ENCODE measurements at regions not wholly inside any gene's neighbourhood (a gene's known extent, or its start where the extent isn't known, plus 50 kb on each side); places are given as distances from the start of the nearest gene placed in this dataset.

DNA sequence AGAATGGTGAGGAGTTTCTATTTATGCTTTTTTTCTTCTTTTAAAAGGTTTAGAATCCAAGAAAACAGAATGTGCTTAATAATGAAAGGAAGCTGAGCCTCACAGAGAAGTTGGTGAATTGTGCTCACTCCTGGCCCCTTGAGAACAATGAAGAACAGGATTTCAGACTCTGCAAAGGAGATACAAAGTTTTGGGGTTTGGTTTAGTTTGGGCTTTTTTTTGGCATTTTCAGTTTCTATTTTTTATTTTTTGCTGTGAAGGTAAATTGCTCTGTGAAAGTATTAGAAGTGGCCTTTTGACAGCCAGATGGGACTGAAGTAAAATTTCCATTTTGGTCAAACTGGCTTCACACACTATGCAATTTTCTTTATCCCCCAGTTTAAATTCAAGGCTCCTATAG, 247.3 kb upstream of the GYPC start:
- Histone ChIP-seq H3K9me3 (ENCODE audit: low read length) (no peaks in the 10 kb centered on the region), H4K20me1 (ENCODE audit: insufficient read depth, low read length) (no peaks in the 10 kb centered on the region), H3K79me2 (ENCODE audit: insufficient read depth, low read length) (no peaks in the 10 kb centered on the region), H3F3A (ENCODE audit: insufficient read depth, low read length) (no peaks in the 10 kb centered on the region), H3K4me1 (ENCODE audit: insufficient read depth, low read length, severe bottlenecking) (no peaks in the 10 kb centered on the region), H3K9ac (ENCODE audit: low read length) (no peak overlapping the region), H3K9me2 (ENCODE audit: low read depth, low read length) (no peaks in the 10 kb centered on the region), H2AFZ (ENCODE audit: low read length) (no peak overlapping the region), H3K4me3 (ENCODE audit: low read depth, low read length, poor library complexity, severe bottlenecking) (no peak overlapping the region), H3K27ac (ENCODE audit: low read depth, low read length, poor library complexity, severe bottlenecking) (no peak overlapping the region), H3K27me3 (ENCODE audit: insufficient read depth, low read length) (no peaks in the 10 kb centered on the region), H3K36me3 (ENCODE audit: insufficient read depth, low read length) (no peaks in the 10 kb centered on the region), H3K4me2 (ENCODE audit: low read length) (no peak overlapping the region)
- TF ChIP-seq EZH2 (IDR thresholded peaks at IDR 0.05; ENCODE audit: borderline replicate concordance, low read length) (no peak), CTCF (IDR thresholded peaks at IDR 0.05; ENCODE audit: low read length) (no peak)

GRCh38 chr2:126409850-126410249, 246.1 kb upstream of the GYPC start:
- Histone ChIP-seq H3K27ac (ENCODE audit: low read depth, low read length, poor library complexity, severe bottlenecking) (no peak overlapping the region), H3K4me2 (ENCODE audit: low read length) (no peak overlapping the region), H3K4me1 (ENCODE audit: insufficient read depth, low read length, severe bottlenecking) (no peaks in the 10 kb centered on the region), H3K79me2 (ENCODE audit: insufficient read depth, low read length) (no peaks in the 10 kb centered on the region), H4K20me1 (ENCODE audit: insufficient read depth, low read length) (no peaks in the 10 kb centered on the region), H2AFZ (ENCODE audit: low read length) (no peak overlapping the region), H3K9me3 (ENCODE audit: low read length) (no peaks in the 10 kb centered on the region), H3K9me2 (ENCODE audit: low read depth, low read length) (no peaks in the 10 kb centered on the region), H3K27me3 (ENCODE audit: insufficient read depth, low read length) (no peaks in the 10 kb centered on the region), H3K9ac (ENCODE audit: low read length) (no peak overlapping the region), H3F3A (ENCODE audit: insufficient read depth, low read length) (no peaks in the 10 kb centered on the region), H3K36me3 (ENCODE audit: insufficient read depth, low read length) (no peaks in the 10 kb centered on the region), H3K4me3 (ENCODE audit: low read depth, low read length, poor library complexity, severe bottlenecking) (no peak overlapping the region)
- TF ChIP-seq CTCF (IDR thresholded peaks at IDR 0.05; ENCODE audit: low read length) (no peak), EZH2 (IDR thresholded peaks at IDR 0.05; ENCODE audit: borderline replicate concordance, low read length) (no peak)

DNA sequence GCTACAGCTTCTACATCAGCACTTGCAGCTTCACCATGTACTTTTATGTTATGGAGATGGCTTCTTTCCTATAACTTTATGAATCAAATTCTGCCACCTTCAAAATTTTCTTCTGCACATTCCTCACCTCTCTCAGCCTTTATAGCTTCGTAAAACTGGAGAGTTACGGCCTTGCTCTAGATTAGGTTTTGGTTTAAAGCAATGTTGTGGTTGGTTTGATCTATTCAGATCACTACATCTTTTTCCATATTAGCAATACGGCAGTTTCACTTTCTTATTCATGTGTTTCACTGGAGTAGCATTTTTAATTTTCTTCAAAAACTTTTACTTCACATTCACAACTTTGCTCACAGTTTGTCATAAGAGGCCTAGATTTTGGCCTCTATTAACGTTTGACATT, 242.9 kb upstream of the GYPC start:
- Histone ChIP-seq H2AFZ (ENCODE audit: low read length) (no peak overlapping the region), H3K36me3 (ENCODE audit: insufficient read depth, low read length) (no peaks in the 10 kb centered on the region), H3K4me3 (ENCODE audit: low read depth, low read length, poor library complexity, severe bottlenecking) (no peak overlapping the region), H3K27me3 (ENCODE audit: insufficient read depth, low read length) (no peaks in the 10 kb centered on the region), H3K9ac (ENCODE audit: low read length) (no peak overlapping the region), H4K20me1 (ENCODE audit: insufficient read depth, low read length) (no peaks in the 10 kb centered on the region), H3F3A (ENCODE audit: insufficient read depth, low read length) (no peaks in the 10 kb centered on the region), H3K79me2 (ENCODE audit: insufficient read depth, low read length) (no peaks in the 10 kb centered on the region), H3K4me1 (ENCODE audit: insufficient read depth, low read length, severe bottlenecking) (no peaks in the 10 kb centered on the region), H3K9me3 (ENCODE audit: low read length) (no peaks in the 10 kb centered on the region), H3K4me2 (ENCODE audit: low read length) (no peak overlapping the region), H3K9me2 (ENCODE audit: low read depth, low read length) (no peaks in the 10 kb centered on the region), H3K27ac (ENCODE audit: low read depth, low read length, poor library complexity, severe bottlenecking) (no peak overlapping the region)
- TF ChIP-seq EZH2 (IDR thresholded peaks at IDR 0.05; ENCODE audit: borderline replicate concordance, low read length) (no peak), CTCF (IDR thresholded peaks at IDR 0.05; ENCODE audit: low read length) (no peak)
